Activated T-helper 2 cell treated with anti-CD3 and anti-CD28 coated beads, Interferon-gamma antibody, Interleukin-2, Interleukin-4, amounts not matched to agents 10 μg/mL and 5 μg/mL and 100 μg/mL, durations not matched to agents 14 hours and 24 hours and 36 hours (primary cell): ENCODE measurements at regions not wholly inside any gene's neighbourhood (a gene's known extent, or its start where the extent isn't known, plus 50 kb on each side); places are given as distances from the start of the nearest gene placed in this dataset.
"Not testable (repeated sequence)": the region's sequence is repeated elsewhere in the genome, so short reads cannot be mapped to it uniquely, and the experiment has no call there.

Source experiments
- DNase-seq: peaks from one replicate; pipeline ENCODE4 v3.0.0; 2021; ENCODE audit warnings: low spot score
- H3K27ac Mint-ChIP-seq: one replicate; pipeline ENCODE4 v1.8.0; 2021; ENCODE audit warnings: mixed read lengths
- H3K27me3 Mint-ChIP-seq: one replicate; pipeline ENCODE4 v1.8.0; 2021; ENCODE audit warnings: low read depth, mixed read lengths
- H3K36me3 Mint-ChIP-seq: one replicate; pipeline ENCODE4 v1.8.0; 2021; ENCODE audit warnings: low read depth, mixed read lengths
- H3K4me1 Mint-ChIP-seq: one replicate; pipeline ENCODE4 v1.8.0; 2021; ENCODE audit warnings: low read depth, mixed read lengths
- H3K4me3 Mint-ChIP-seq: one replicate; pipeline ENCODE4 v1.8.0; 2021; ENCODE audit warnings: low read depth, mild to moderate bottlenecking, moderate library complexity, mixed read lengths
- H3K9me3 Mint-ChIP-seq: one replicate; pipeline ENCODE4 v1.8.0; 2021; ENCODE audit warnings: mixed read lengths
- intact Hi-C: fragments of 100-400 bp; cut with micrococcal nuclease; formaldehyde crosslinking; loops from one replicate; pipeline ENCODE4 v1.15.1; 2023

DNA sequence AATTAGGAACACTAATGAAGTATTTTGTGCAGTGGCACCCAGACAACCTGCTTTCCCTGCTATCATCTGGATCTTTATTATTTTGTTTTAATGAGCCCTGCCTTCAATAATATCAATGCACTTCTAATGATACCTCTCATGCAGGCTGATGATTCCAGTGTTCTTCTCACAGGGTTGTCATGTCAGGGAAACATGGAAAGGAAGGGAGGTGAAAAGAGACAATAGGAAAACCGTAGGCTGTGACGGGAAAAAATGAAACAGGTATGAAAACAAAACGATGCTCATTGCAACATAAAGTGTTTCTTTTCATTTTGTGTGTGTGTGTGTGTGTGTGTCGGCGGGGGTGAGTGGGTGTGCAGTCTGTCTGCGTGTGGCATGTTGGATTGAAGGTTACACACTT, 102.6 kb upstream of the CTBP2 start:
- intact Hi-C loops, result no loop called here
- Mint-ChIP-seq H3K27me3 (no peaks in the 10 kb centered on the region), H3K4me1 (no peaks in the 10 kb centered on the region), H3K4me3 (no peak overlapping the region), H3K9me3 (peaks cover 8% of the 10 kb centered on the region), H3K27ac (no peak overlapping the region), H3K36me3 (no peaks in the 10 kb centered on the region)
- no peak for DNase-seq

DNA sequence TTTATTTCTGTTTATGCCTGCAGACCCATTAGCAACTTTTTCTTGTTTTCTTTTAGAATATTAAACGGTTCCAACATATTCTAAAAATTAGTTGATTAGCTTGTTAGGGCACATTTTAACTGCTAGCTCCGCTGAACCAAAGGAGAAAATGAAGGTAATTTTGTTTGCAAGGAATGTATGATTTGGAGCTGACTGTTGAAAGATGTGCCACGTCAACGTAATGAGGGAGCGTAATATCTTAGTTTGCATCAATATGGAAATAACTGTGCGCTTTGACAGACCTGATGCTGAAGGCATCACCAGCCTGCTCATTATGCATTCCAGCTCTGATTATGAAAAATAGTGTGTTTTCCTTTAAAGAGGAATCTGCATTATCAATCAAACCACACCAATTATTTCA, 102.0 kb upstream of the CTBP2 start:
- intact Hi-C loops, result no loop called here
- no peaks in the 10 kb centered on the region for H3K4me1 Mint-ChIP-seq
- H3K36me3 Mint-ChIP-seq, result no peaks in the 10 kb centered on the region
- H3K4me3 Mint-ChIP-seq, result no peak overlapping the region
- H3K27ac Mint-ChIP-seq, result no peak overlapping the region
- DNase-seq, result no peak
- peaks cover 8% of the 10 kb centered on the region for H3K9me3 Mint-ChIP-seq
- no peaks in the 10 kb centered on the region for H3K27me3 Mint-ChIP-seq

DNA sequence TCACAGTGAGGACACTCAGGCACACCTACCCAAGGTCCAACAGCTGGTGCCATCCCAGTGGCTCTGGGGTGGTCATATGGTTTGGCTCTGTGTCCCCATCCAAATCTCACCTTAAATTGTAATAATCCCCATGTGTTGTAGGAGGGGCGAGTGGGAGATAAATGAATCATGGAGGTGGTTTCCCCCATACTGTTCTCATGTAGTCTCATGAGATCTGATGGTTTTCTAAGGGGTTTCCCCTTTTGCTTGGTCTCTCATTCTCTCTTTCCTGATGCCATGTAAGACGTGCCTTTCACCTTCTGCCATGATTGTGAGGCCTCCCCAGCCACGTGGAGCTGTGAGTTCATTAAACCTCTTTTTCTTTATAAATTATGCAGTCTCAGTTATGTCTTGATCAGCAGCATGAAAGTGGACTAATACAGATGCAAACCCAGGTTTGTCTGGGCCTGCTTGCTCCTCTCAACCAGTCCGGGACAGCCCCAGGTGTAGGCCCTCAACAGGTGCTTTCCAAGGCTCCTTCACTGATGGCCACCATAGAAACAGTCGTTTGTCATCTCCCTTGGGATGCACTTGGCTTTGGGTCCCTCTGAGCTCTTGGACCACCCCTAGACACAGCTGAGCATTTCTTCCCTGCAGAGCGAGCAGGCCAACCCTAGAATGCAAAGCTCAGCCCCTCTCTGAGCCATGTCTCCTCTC, 101.3 kb upstream of the CTBP2 start:
- Mint-ChIP-seq H3K27me3 (no peaks in the 10 kb centered on the region), H3K27ac (no peak overlapping the region), H3K4me1 (no peaks in the 10 kb centered on the region), H3K4me3 (no peak overlapping the region), H3K36me3 (no peaks in the 10 kb centered on the region), H3K9me3 (peaks cover 8% of the 10 kb centered on the region)
- DNase-seq, result no peak
- intact Hi-C loops, result no loop called here

GRCh38 chr10:125260260-125260659, 99.9 kb upstream of the CTBP2 start:
- intact Hi-C loops, result no loop called here
- no peaks in the 10 kb centered on the region for H3K4me1 Mint-ChIP-seq
- H3K4me3 Mint-ChIP-seq, result no peak overlapping the region
- H3K36me3 Mint-ChIP-seq, result no peaks in the 10 kb centered on the region
- H3K27ac Mint-ChIP-seq, result no peak overlapping the region
- DNase-seq, result no peak
- H3K27me3 Mint-ChIP-seq, result no peaks in the 10 kb centered on the region
- peaks cover 8% of the 10 kb centered on the region for H3K9me3 Mint-ChIP-seq

- H3K36me3 Mint-ChIP-seq, result no peaks in the 10 kb centered on the region
- intact Hi-C loops, result no loop called here
- H3K27ac Mint-ChIP-seq, result no peak overlapping the region
- H3K4me1 Mint-ChIP-seq, result no peaks in the 10 kb centered on the region
- H3K4me3 Mint-ChIP-seq, result no peak overlapping the region
- H3K9me3 Mint-ChIP-seq, result peaks cover 8% of the 10 kb centered on the region
- no peaks in the 10 kb centered on the region for H3K27me3 Mint-ChIP-seq
- DNase-seq, result no peak
Measured at GRCh38 chr10:125259651-125260050, 99.3 kb upstream of the CTBP2 start.

DNA sequence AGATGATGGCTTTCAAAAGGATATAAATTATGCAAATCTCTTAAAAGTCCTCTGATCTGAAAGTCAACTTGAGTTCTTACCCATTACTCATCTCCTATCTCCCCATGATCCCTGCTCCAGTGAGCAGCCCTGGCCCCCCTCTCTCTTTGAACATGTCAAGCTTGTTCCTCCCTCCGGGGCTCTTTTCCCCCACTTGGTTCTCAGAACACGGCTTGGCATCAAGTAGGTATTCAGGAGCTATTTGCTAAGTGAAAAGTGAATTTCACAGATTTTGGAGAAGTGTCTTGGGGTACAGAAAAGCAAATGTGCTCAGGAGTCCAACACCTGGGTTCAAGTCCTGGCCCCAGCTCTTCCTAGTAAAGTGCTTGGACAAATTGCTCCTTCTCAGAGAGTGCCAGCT, 98.3 kb upstream of the CTBP2 start:
- Mint-ChIP-seq H3K36me3 (no peaks in the 10 kb centered on the region), H3K27me3 (no peaks in the 10 kb centered on the region), H3K9me3 (peaks cover 8% of the 10 kb centered on the region), H3K27ac (no peak overlapping the region), H3K4me3 (no peak overlapping the region), H3K4me1 (no peaks in the 10 kb centered on the region)
- DNase-seq, result no peak
- intact Hi-C loops, result no loop called here

DNA sequence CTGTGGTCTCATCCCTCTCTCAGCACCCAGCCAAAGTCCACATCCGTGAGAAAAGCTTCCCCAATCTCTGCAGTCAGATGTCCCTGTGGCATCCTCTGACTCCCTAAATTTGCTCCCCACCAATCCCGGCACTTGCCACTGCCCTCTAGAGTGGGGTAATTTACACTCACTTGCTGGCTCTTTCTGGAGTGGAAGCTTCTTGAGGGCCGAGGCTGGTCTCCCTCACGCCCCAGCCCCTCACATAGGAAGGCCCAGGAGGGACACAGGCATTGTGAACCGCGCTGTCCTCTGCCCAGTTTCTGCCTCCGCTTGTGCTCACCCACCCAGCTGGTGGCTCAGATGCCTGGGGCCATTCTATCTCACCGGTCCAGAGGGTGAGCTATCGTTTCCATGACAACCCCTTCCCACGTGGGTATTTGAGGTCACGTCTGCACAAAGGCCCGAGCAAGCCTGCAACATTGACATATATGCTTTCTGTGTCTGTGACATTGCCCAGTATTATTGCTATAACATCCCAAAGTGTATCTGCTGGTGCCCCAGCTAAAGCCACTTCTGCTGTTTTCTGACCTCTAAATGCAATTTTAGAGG, 97.3 kb upstream of the CTBP2 start:
- Mint-ChIP-seq H3K27me3 (no peaks in the 10 kb centered on the region), H3K9me3 (peaks cover 12% of the 10 kb centered on the region), H3K36me3 (no peaks in the 10 kb centered on the region), H3K4me1 (no peaks in the 10 kb centered on the region), H3K27ac (no peak overlapping the region), H3K4me3 (no peak overlapping the region)
- intact Hi-C loops, result no loop called here
- DNase-seq, result no peak

DNA sequence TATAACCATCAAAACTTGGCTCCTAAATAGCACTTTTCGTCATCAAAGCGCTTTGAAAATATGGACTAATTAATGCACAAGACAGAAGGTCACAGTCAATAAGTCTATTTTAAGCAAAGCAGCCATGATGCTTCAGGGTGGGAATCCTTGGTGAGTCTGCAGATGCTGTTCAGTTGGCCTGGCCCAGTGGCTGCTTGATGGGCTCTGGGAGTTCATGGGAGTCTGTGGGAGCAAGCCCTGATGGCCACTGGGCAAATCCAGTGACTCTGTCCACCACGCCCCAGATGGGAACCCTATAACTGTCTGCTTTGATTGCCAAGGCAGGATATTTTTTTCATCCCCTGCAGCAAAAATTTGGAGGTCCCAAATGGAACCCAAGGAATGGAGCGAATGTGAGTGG, 95.7 kb upstream of the CTBP2 start:
- H3K4me1 Mint-ChIP-seq, result no peaks in the 10 kb centered on the region
- peaks cover 17% of the 10 kb centered on the region for H3K9me3 Mint-ChIP-seq
- H3K4me3 Mint-ChIP-seq, result no peak overlapping the region
- no peaks in the 10 kb centered on the region for H3K27me3 Mint-ChIP-seq
- H3K36me3 Mint-ChIP-seq, result no peaks in the 10 kb centered on the region
- no peak for DNase-seq
- intact Hi-C loops, result no loop called here
- no peak overlapping the region for H3K27ac Mint-ChIP-seq

GRCh38 chr10:125252937-125253336, 92.6 kb upstream of the CTBP2 start:
- Mint-ChIP-seq H3K4me1 (no peaks in the 10 kb centered on the region), H3K27ac (no peak overlapping the region), H3K27me3 (no peaks in the 10 kb centered on the region), H3K4me3 (no peak overlapping the region), H3K36me3 (no peaks in the 10 kb centered on the region), H3K9me3 (peaks cover 14% of the 10 kb centered on the region)
- no peak for DNase-seq
- intact Hi-C loops, result no loop called here

GRCh38 chr10:125250834-125251233, 90.5 kb upstream of the CTBP2 start:
- H3K27me3 Mint-ChIP-seq, DNase-seq, H3K27ac Mint-ChIP-seq, H3K36me3 Mint-ChIP-seq, H3K4me3 Mint-ChIP-seq, H3K4me1 Mint-ChIP-seq, intact Hi-C loops: not testable (repeated sequence)
- H3K9me3 Mint-ChIP-seq, result peaks cover 14% of the 10 kb centered on the region

DNA sequence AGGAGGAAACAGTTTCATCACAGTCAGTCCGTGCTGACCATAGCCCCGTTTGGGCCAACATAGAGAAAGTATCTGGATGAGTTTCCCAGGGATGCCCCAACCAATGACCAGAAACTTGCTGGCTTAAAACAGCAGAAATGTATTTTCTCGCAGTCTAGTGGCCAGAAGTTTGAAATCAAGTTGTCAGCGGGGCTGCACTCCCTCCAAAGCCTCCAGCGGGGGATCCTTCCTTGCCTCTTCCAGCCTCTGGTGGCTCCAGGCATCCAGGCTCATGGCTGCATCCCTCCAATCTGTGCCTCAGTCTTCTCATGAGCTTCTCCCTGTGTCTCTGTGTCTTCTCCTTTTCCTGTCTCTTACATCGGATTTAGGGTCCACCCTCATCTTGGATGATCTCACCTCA, 89.6 kb upstream of the CTBP2 start:
- no peaks in the 10 kb centered on the region for H3K27me3 Mint-ChIP-seq
- H3K4me3 Mint-ChIP-seq, result no peak overlapping the region
- intact Hi-C loops, result no loop called here
- DNase-seq, result no peak
- H3K4me1 Mint-ChIP-seq, result no peaks in the 10 kb centered on the region
- no peak overlapping the region for H3K27ac Mint-ChIP-seq
- no peaks in the 10 kb centered on the region for H3K36me3 Mint-ChIP-seq
- H3K9me3 Mint-ChIP-seq, result peaks cover 14% of the 10 kb centered on the region

GRCh38 chr10:125248489-125248888, 88.1 kb upstream of the CTBP2 start:
- intact Hi-C loops, result no loop called here
- no peak overlapping the region for H3K27ac Mint-ChIP-seq
- no peaks in the 10 kb centered on the region for H3K27me3 Mint-ChIP-seq
- no peak for DNase-seq
- no peaks in the 10 kb centered on the region for H3K36me3 Mint-ChIP-seq
- H3K9me3 Mint-ChIP-seq, result peaks cover 14% of the 10 kb centered on the region
- no peaks in the 10 kb centered on the region for H3K4me1 Mint-ChIP-seq
- no peak overlapping the region for H3K4me3 Mint-ChIP-seq

DNA sequence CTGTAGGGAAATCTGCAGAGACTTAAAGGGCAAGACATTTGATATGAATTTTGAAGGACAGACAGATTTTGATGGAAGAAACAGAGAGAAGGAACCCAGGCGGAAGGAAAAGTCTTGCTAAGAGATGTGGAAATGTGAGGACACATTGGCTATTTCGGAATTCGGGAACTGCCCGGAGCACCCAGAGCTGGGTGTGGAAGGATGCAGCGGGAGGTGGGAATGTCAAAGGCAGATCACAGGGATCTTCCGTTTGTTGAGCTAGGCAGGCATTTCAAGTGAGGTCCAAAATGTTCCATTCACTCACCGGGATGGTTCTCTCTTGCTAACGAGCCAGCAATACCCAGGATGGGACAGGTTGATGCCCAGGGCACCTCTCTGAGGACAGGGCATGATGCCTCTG, 87.2 kb upstream of the CTBP2 start:
- H3K27ac Mint-ChIP-seq, result no peak overlapping the region
- H3K27me3 Mint-ChIP-seq, result no peaks in the 10 kb centered on the region

More for the DNA sequence above, 87.2 kb upstream of the CTBP2 start:
- Mint-ChIP-seq H3K4me1 (no peaks in the 10 kb centered on the region), H3K4me3 (no peak overlapping the region), H3K9me3 (peaks cover 9% of the 10 kb centered on the region), H3K36me3 (no peaks in the 10 kb centered on the region)
- intact Hi-C loops, result no loop called here
- no peak for DNase-seq
